ENCODE measurements at regions not wholly inside any gene's neighbourhood (a gene's known extent, or its start where the extent isn't known, plus 50 kb on each side); places are given as distances from the start of the nearest gene placed in this dataset.

DNA sequence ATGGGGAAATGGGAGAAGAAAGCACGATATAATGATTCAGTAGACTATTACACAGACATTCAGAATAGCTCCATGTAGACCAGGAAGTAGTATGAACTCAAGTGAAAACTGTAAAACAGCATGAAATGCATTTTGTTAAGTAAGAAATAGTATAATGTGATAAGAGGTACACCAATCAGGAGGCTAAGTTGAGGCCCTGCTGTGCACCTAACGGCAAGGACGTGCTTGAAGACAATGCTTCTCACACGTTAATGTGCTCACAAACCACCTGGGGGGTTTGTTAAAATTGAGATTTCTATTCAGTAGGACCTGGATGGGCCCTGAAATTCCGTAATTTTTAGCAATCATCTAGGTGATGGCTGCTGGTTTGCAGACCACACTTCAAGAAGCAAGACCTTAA, 178.9 kb upstream of the SULF2 start:
- POLR2A ChIA-PET (ENCODE audit: unreplicated experiment) = no interaction called here

DNA sequence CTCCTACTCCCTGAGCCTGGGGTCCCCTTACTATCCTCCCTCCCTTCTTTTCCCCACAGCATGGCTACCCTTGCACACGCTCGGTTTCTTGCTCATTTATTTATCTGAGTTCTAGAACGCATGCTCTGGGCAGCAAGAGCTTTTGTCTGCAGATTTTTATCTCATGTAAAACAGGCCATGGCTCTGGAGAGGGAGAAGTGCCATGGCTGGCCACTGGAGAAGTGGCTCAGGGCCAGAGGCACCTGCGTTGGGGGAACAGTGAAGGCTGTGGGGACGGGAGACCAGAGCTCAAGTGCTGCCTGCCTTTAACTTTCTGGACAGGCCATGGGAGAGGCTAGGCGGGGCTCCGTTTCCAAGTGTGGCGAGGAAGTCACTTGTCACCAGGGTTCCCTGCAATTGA, 177.7 kb upstream of the SULF2 start:
- H3K4me3 ChIP-seq = no peak overlapping the region
- no peaks in the 10 kb centered on the region for H3K79me2 ChIP-seq (ENCODE audit: low read depth)
- H3K36me3 ChIP-seq (ENCODE audit: low read depth) = no peaks in the 10 kb centered on the region
- no peaks in the 10 kb centered on the region for H3K27me3 ChIP-seq (ENCODE audit: insufficient read depth, low read depth)
- CTCF ChIA-PET = no interaction called here
- peaks cover 23% of the 10 kb centered on the region; the same call in 1 of the 2 replicates for H3F3A ChIP-seq (ENCODE audit: insufficient read depth, low read depth)
- no TSS peak for BruUV-seq (replicated peaks)
- DNase-seq = no peak
- H3K4me1 ChIP-seq (replicated peaks; ENCODE audit: insufficient read depth) = peaks cover 31% of the 10 kb centered on the region
- POLR2A ChIA-PET (ENCODE audit: unreplicated experiment) = interaction anchor here (0.6 kb wide), 1 partner anchor 184 kb away, joined by 5 read pairs; no protein-coding TSS in a partner anchor
- no peaks in the 10 kb centered on the region for H4K20me1 ChIP-seq (ENCODE audit: insufficient read depth)
- intact Hi-C loops (cut with micrococcal nuclease; ENCODE audit: unreplicated experiment) = no loop called here
- H3K4me2 ChIP-seq = no peak overlapping the region
- no peak for TF ChIP-seq EZH2 (IDR thresholded peaks at IDR 0.05; ENCODE audit: low read depth)
- no peaks in the 10 kb centered on the region for H3K9me2 ChIP-seq (ENCODE audit: insufficient read depth)
- no peak overlapping the region for H2AFZ ChIP-seq
- no peak overlapping the region for H3K27ac ChIP-seq
- no peaks in the 10 kb centered on the region for H3K9me3 ChIP-seq (ENCODE audit: insufficient read depth, low read depth)

More for the DNA sequence above, 178.9 kb upstream of the SULF2 start:
- no peaks in the 10 kb centered on the region for H4K20me1 ChIP-seq (ENCODE audit: insufficient read depth)
- no peaks in the 10 kb centered on the region for H3K79me2 ChIP-seq (ENCODE audit: low read depth)
- intact Hi-C loops (cut with micrococcal nuclease; ENCODE audit: unreplicated experiment) = no loop called here
- CTCF ChIA-PET = no interaction called here
- BruUV-seq (replicated peaks) = no TSS peak
- H3K4me3 ChIP-seq = no peak overlapping the region
- H3K4me1 ChIP-seq (replicated peaks; ENCODE audit: insufficient read depth) = peaks cover 31% of the 10 kb centered on the region
- no peaks in the 10 kb centered on the region for H3K9me2 ChIP-seq (ENCODE audit: insufficient read depth)
- no peaks in the 10 kb centered on the region for H3K36me3 ChIP-seq (ENCODE audit: low read depth)
- peaks cover 22% of the 10 kb centered on the region; the same call in 1 of the 2 replicates for H3F3A ChIP-seq (ENCODE audit: insufficient read depth, low read depth)
- H3K27ac ChIP-seq = no peak overlapping the region
- no peaks in the 10 kb centered on the region for H3K27me3 ChIP-seq (ENCODE audit: insufficient read depth, low read depth)
- no peak for TF ChIP-seq EZH2 (IDR thresholded peaks at IDR 0.05; ENCODE audit: low read depth)
- TF ChIP-seq, protein P1, sequence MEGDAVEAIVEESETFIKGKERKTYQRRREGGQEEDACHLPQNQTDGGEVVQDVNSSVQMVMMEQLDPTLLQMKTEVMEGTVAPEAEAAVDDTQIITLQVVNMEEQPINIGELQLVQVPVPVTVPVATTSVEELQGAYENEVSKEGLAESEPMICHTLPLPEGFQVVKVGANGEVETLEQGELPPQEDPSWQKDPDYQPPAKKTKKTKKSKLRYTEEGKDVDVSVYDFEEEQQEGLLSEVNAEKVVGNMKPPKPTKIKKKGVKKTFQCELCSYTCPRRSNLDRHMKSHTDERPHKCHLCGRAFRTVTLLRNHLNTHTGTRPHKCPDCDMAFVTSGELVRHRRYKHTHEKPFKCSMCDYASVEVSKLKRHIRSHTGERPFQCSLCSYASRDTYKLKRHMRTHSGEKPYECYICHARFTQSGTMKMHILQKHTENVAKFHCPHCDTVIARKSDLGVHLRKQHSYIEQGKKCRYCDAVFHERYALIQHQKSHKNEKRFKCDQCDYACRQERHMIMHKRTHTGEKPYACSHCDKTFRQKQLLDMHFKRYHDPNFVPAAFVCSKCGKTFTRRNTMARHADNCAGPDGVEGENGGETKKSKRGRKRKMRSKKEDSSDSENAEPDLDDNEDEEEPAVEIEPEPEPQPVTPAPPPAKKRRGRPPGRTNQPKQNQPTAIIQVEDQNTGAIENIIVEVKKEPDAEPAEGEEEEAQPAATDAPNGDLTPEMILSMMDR (conservative IDR thresholded peaks at IDR 0.05) = no peak
- no peak overlapping the region for H3K4me2 ChIP-seq
- H3K9me3 ChIP-seq (ENCODE audit: insufficient read depth, low read depth) = no peaks in the 10 kb centered on the region
- H2AFZ ChIP-seq = no peak overlapping the region
- DNase-seq = no peak

DNA sequence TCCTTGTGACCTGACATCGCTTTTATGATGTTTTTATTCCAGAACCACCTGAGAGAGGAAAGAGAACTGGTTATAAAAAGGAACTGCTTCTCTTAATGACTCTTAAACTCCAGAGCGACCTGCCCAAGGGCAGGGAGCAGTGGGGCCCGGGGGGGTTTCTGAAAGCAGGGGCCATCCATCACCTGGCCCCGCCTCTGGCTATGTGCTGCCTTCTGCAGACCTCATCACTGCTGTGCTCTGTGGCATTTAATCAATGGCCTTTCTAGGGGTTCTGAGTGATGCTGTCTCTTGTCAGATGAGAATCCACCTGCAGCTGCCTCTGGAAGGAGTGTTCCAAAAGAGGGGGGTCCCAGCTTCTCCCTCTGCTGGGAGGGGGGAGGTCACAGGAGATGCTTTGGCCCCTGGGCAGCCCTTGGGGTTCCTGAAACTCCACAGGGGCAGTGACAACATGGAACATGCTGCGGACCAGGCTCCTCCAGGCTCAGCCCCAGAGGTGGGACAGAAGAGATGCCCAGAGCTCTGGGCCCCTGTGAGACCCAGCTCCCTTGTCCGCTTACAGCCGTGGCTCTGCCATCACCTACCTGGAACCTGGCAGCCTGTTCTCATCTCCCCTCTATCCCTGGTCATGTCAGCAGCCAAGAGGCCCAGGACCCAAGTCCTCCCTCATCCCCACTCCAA, 177.1 kb upstream of the SULF2 start:
- Histone ChIP-seq H3K4me3 (no peak overlapping the region), H3F3A (ENCODE audit: insufficient read depth, low read depth) (peaks cover 23% of the 10 kb centered on the region; the same call in 1 of the 2 replicates), H3K79me2 (ENCODE audit: low read depth) (no peaks in the 10 kb centered on the region), H3K36me3 (ENCODE audit: low read depth) (no peaks in the 10 kb centered on the region), H3K9me3 (ENCODE audit: insufficient read depth, low read depth) (no peaks in the 10 kb centered on the region), H4K20me1 (ENCODE audit: insufficient read depth) (no peaks in the 10 kb centered on the region), H3K9me2 (ENCODE audit: insufficient read depth) (no peaks in the 10 kb centered on the region), H3K27me3 (ENCODE audit: insufficient read depth, low read depth) (no peaks in the 10 kb centered on the region), H2AFZ (no peak overlapping the region), H3K4me1 (replicated peaks; ENCODE audit: insufficient read depth) (peaks cover 31% of the 10 kb centered on the region), H3K27ac (no peak overlapping the region), H3K4me2 (no peak overlapping the region)
- intact Hi-C loops (cut with micrococcal nuclease; ENCODE audit: unreplicated experiment) = no loop called here
- ChIA-PET CTCF (interaction anchor here (1.0 kb wide), 1 partner anchor 105 kb away, joined by 3 read pairs; no protein-coding TSS in a partner anchor), POLR2A (ENCODE audit: unreplicated experiment) (interaction anchor here (0.6 kb wide), 1 partner anchor 184 kb away, joined by 5 read pairs; no protein-coding TSS in a partner anchor)
- DNase-seq = no peak
- TF ChIP-seq EZH2 (IDR thresholded peaks at IDR 0.05; ENCODE audit: low read depth) = no peak
- TF ChIP-seq, protein P1 (conservative IDR thresholded peaks at IDR 0.05) = no peak
- BruUV-seq (replicated peaks) = no TSS peak
